Psoas muscle (tissue), 7 donors: ENCODE measurements at regions not wholly inside any gene's neighbourhood (a gene's known extent, or its start where the extent isn't known, plus 50 kb on each side); places are given as distances from the start of the nearest gene placed in this dataset.
"Not testable (repeated sequence)": the region's sequence is repeated elsewhere in the genome, so short reads cannot be mapped to it uniquely, and the experiment has no call there.

Source experiments
- ATAC-seq, 4 donors: fragments of 200-7000 bp; cut with Tn5 transposase; one replicate each; pipeline ENCODE4 v1.9.1; 2020; ENCODE audit warnings: moderate library complexity in 3 of 4, mild to moderate bottlenecking in 2 of 4
- DNase-seq, 2 donors: peaks; one replicate each; pipeline ENCODE4 v3.0.0-alpha.2; 2020
- H3K27ac ChIP-seq: fragments of 200-600 bp; one replicate; pipeline ENCODE4 v1.8.0; 2022
- H3K27me3 ChIP-seq, 3 donors: fragments of 200-600 bp in 1 of 3; one replicate each; pipeline versions ENCODE4 v1.6.1 to v1.8.0; 2013 to 2022; ENCODE audit warnings: low read length in 2 of 3, mild to moderate bottlenecking in 2 of 3, moderate library complexity in 1 of 3; ENCODE audit not compliant: insufficient read depth in 3 of 3
- H3K36me3 ChIP-seq, 2 donors: fragments of 200-600 bp in 1 of 2; one replicate each; pipeline versions ENCODE4 v1.6.1 to v1.8.0; 2013 to 2022; ENCODE audit warnings: low read depth in 1 of 2, mild to moderate bottlenecking in 1 of 2, moderate library complexity in 1 of 2; ENCODE audit not compliant: insufficient read depth in 1 of 2
- H3K4me1 ChIP-seq: fragments of 200-600 bp; one replicate; pipeline ENCODE4 v1.8.0; 2022
- H3K4me3 ChIP-seq: fragments of 200-600 bp; one replicate; pipeline ENCODE4 v1.8.0; 2022; ENCODE audit warnings: mild to moderate bottlenecking
- H3K9me3 ChIP-seq: fragments of 200-600 bp; one replicate; pipeline ENCODE4 v1.8.0; 2022
- CTCF ChIP-seq: fragments of 200-600 bp; IDR thresholded peaks from one replicate; pipeline ENCODE4 v1.8.0; 2022; ENCODE audit warnings: antibody characterized with exemption
- WGBS, 3 donors: extraction: QIAGEN DNeasy Blood & Tissue Kit; methylation state at CpG; one replicate each; pipeline versions ENCODE4 v1.1.6 to v1.1.7; 2013; 5-methylcytosine and 5-hydroxymethylcytosine counted together
- intact Hi-C, 2 donors: fragments of 100-400 bp; cut with DNase I; formaldehyde crosslinking; loops; one replicate each; pipeline versions ENCODE4 v1.11.0 to v1.14.2; 2022
- donor health status: healthy with polysubstance abuse.
- donor health status: DM: no; HTN: no; CAD: no; lungs with moderate emphysema.
- donor health status: Bipolar disorder and iron deficiency.
- donor health status: healthy.
- donor health status: DM: yes; HTN: yes; CAD: no.
- donor health status: DM: no; HTN: no; CAD: no.
- donor health status: DM: yes; HTN: yes; CAD: no.

- peak overlapping the region; percentile 70 for H3K27ac ChIP-seq
- H3K9me3 ChIP-seq, result no peaks in the 10 kb centered on the region
- intact Hi-C loops, result loop anchor here in 1 of 2 donors (10.0 kb wide), 1 partner anchor 114 kb away; no protein-coding TSS in a partner anchor
- peak overlapping the region; percentile 8 for H3K4me3 ChIP-seq
- peaks cover 30% of the 10 kb centered on the region for H3K4me1 ChIP-seq
- 24 to 34% (median 24%) methylated on average over 6 of the region's 6 CpGs for WGBS, 3 donors
- ATAC-seq, result peak in 1 of 4 donors; percentile 51
- no peaks in the 10 kb centered on the region for H3K27me3 ChIP-seq
- no peak for TF ChIP-seq CTCF
- no peak for DNase-seq
- H3K36me3 ChIP-seq, result no peaks in the 10 kb centered on the region
Observed at GRCh38 chr5:124888622-124889485, 142.4 kb upstream of the ZNF608 start.

GRCh38 chr5:124889486-124889825, 143.0 kb upstream of the ZNF608 start:
- TF ChIP-seq CTCF, result no peak
- H3K36me3 ChIP-seq, result no peaks in the 10 kb centered on the region
- H3K27me3 ChIP-seq, result no peaks in the 10 kb centered on the region
- peaks cover 30% of the 10 kb centered on the region for H3K4me1 ChIP-seq
- no peak overlapping the region for H3K4me3 ChIP-seq
- WGBS, 3 donors, result 85 to 87% (median 85%) methylated on average over 2 of the region's 2 CpGs
- intact Hi-C loops, result loop anchor here in 1 of 2 donors (10.0 kb wide), 1 partner anchor 115 kb away; no protein-coding TSS in a partner anchor
- DNase-seq (no peak), ATAC-seq (no peak)
- no peaks in the 10 kb centered on the region for H3K9me3 ChIP-seq
- H3K27ac ChIP-seq, result no peak overlapping the region

- 79% methylated on average over 5 of the region's 5 CpGs for WGBS, 3 donors
- no peaks in the 10 kb centered on the region for H3K36me3 ChIP-seq
- H3K27me3 ChIP-seq, result no peaks in the 10 kb centered on the region
- TF ChIP-seq CTCF, result no peak
- H3K9me3 ChIP-seq, result no peaks in the 10 kb centered on the region
- H3K27ac ChIP-seq, result no peak overlapping the region
- H3K4me1 ChIP-seq, result peaks cover 30% of the 10 kb centered on the region
- intact Hi-C loops, result loop anchor here in 1 of 2 donors (10.0 kb wide), 1 partner anchor 115 kb away; no protein-coding TSS in a partner anchor
- ATAC-seq (no peak), DNase-seq (no peak)
- no peak overlapping the region for H3K4me3 ChIP-seq
Observed at GRCh38 chr5:124889850-124890249, 143.4 kb upstream of the ZNF608 start.

GRCh38 chr5:124890442-124890841, 144.0 kb upstream of the ZNF608 start:
- H3K4me1 ChIP-seq, result peaks cover 30% of the 10 kb centered on the region
- H3K36me3 ChIP-seq, DNase-seq, ATAC-seq, H3K9me3 ChIP-seq, H3K27me3 ChIP-seq, H3K27ac ChIP-seq, intact Hi-C loops, H3K4me3 ChIP-seq: not testable (repeated sequence)
- WGBS, 3 donors, result 84 to 100% (median 99%) methylated on average over 4 of the region's 4 CpGs

GRCh38 chr5:124891179-124891578, 144.7 kb upstream of the ZNF608 start:
- Histone ChIP-seq H3K27ac (no peak overlapping the region), H3K4me3 (no peak overlapping the region), H3K27me3 (no peaks in the 10 kb centered on the region), H3K9me3 (no peaks in the 10 kb centered on the region), H3K4me1 (peaks cover 30% of the 10 kb centered on the region), H3K36me3 (no peaks in the 10 kb centered on the region)
- 96 to 99% (median 97%) methylated on average over 4 of the region's 4 CpGs for WGBS, 3 donors
- no peak for DNase-seq
- intact Hi-C loops, result no loop called here
- no peak for TF ChIP-seq CTCF
- ATAC-seq, result no peak
